AG10803 (cell line): ENCODE measurements at regions not wholly inside any gene's neighbourhood (a gene's known extent, or its start where the extent isn't known, plus 50 kb on each side); places are given as distances from the start of the nearest gene placed in this dataset.

Experiments
- DNase-seq: peaks from one replicate; pipeline ENCODE4 v3.0.0; 2010; ENCODE audit warnings: low read depth
- H3K4me3 ChIP-seq: 2 replicates; pipeline ENCODE4 v1.5.1; 2011; ENCODE audit warnings: mild to moderate bottlenecking, low read length, control low read depth
- CTCF ChIP-seq: conservative IDR thresholded peaks from 2 replicates; pipeline ENCODE4 v1.5.1; 2011; ENCODE audit warnings: mild to moderate bottlenecking, low read length, control low read depth, inconsistent platforms

GRCh38 chr7:33719059-33719581 lies 186.2 kb upstream of the BMPER start:
- H3K4me3 ChIP-seq, result no peak overlapping the region
- TF ChIP-seq CTCF, result no peak
- peak; percentile 39 for DNase-seq

- DNase-seq, result no peak
- TF ChIP-seq CTCF, result no peak
- H3K4me3 ChIP-seq, result no peak overlapping the region
Measured at GRCh38 chr7:33720139-33720538, 185.2 kb upstream of the BMPER start.

GRCh38 chr7:33720870-33721269 lies 184.5 kb upstream of the BMPER start:
- no peak overlapping the region for H3K4me3 ChIP-seq
- TF ChIP-seq CTCF, result no peak
- no peak for DNase-seq

GRCh38 chr7:33721895-33722294 lies 183.4 kb upstream of the BMPER start:
- no peak overlapping the region for H3K4me3 ChIP-seq
- no peak for TF ChIP-seq CTCF
- DNase-seq, result no peak

- TF ChIP-seq CTCF, result no peak
- no peak overlapping the region for H3K4me3 ChIP-seq
- DNase-seq, result peak; percentile 41
Measured at GRCh38 chr7:33722383-33723101, 182.8 kb upstream of the BMPER start.

GRCh38 chr7:33724201-33724600 lies 181.1 kb upstream of the BMPER start:
- no peak overlapping the region for H3K4me3 ChIP-seq
- no peak for DNase-seq
- TF ChIP-seq CTCF, result no peak
